ENCODE measurements at regions not wholly inside any gene's neighbourhood (a gene's known extent, or its start where the extent isn't known, plus 50 kb on each side); places are given as distances from the start of the nearest gene placed in this dataset.

- no peak for TF ChIP-seq CTCF (IDR thresholded peaks at IDR 0.05)
- no peak for TF ChIP-seq POLR2AphosphoS5 (IDR thresholded peaks at IDR 0.05)
- no peak for TF ChIP-seq POLR2A (IDR thresholded peaks at IDR 0.05; ENCODE audit: low read depth)
- no peak for TF ChIP-seq EP300 (IDR thresholded peaks at IDR 0.05)
Observed at GRCh38 chr5:98463676-98464075, 309.8 kb upstream of the RGMB start.
